ENCODE measurements at regions not wholly inside any gene's neighbourhood (a gene's known extent, or its start where the extent isn't known, plus 50 kb on each side); places are given as distances from the start of the nearest gene placed in this dataset.

DNA sequence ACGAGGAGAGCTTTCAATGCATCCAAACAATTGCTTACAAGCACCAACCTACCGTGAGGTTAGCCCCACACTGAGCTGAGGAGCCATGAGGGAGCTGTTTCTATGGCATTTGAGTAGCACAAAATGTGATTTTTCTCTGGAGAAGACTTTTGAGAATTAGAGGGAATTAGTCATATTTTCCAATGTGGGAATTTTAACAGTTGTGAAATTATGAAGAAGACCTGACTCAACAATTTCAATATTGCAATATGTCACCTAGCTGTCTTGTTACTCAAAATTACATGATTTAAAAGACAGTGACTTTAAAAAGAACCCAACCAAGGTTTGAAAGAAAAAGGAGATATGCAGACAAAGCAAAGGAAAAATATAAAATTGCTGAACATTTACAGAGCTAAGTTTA lies 62.6 kb upstream of the LY86 start:
- DNase-seq (ENCODE audit: extremely low spot score) = no peak
- POLR2A ChIA-PET = no interaction called here
- TF ChIP-seq ZNF384 (IDR thresholded peaks at IDR 0.05) (no peak), BHLHE40 (IDR thresholded peaks at IDR 0.05; ENCODE audit: borderline replicate concordance) (no peak), ARNT (IDR thresholded peaks at IDR 0.05) (no peak)
- CTCF ChIA-PET = no interaction called here

GRCh38 chr6:6529275-6529674 lies 59.2 kb upstream of the LY86 start:
- DNase-seq (ENCODE audit: extremely low spot score) = no peak
- ChIA-PET CTCF (no interaction called here), POLR2A (no interaction called here)
- TF ChIP-seq PKNOX1 (IDR thresholded peaks at IDR 0.05) (no peak), CTBP1 (IDR thresholded peaks at IDR 0.05; ENCODE audit: borderline replicate concordance) (no peak), FOXA1 (IDR thresholded peaks at IDR 0.05) (no peak), HDGF (IDR thresholded peaks at IDR 0.05; ENCODE audit: borderline replicate concordance) (no peak), ARNT (IDR thresholded peaks at IDR 0.05) (no peak), NFRKB (IDR thresholded peaks at IDR 0.05) (no peak), SP1 (IDR thresholded peaks at IDR 0.05) (no peak), SUZ12 (IDR thresholded peaks at IDR 0.05) (no peak), ELF4 (IDR thresholded peaks at IDR 0.05) (no peak), ZNF384 (IDR thresholded peaks at IDR 0.05) (no peak), TARDBP (IDR thresholded peaks at IDR 0.05) (no peak), FOXM1 (IDR thresholded peaks at IDR 0.05; ENCODE audit: borderline replicate concordance) (no peak), L3MBTL2 (conservative IDR thresholded peaks at IDR 0.05) (no peak)

DNA sequence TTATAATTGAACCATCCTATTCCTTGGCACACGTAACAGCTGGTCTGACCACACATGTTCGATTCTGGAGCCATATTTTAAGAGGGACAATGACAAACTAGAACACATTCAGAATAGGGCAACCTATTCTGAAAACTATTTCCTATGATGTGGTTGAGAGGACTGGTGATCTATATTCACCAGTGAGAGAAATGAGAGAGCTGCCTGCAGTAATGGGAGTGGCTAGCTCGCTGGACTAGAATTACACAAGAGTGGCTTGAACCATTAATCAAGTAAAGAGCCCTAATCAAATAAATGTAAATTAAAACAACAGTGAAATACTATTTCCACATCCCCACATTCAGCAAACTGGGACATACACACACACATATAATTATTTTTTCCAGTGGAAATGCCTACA lies 55.3 kb upstream of the LY86 start:
- no peak for DNase-seq (ENCODE audit: extremely low spot score)
- ChIA-PET CTCF (no interaction called here), POLR2A (no interaction called here)
- TF ChIP-seq SP1 (IDR thresholded peaks at IDR 0.05) (no peak), FOXK2 (IDR thresholded peaks at IDR 0.05) (no peak), HDGF (IDR thresholded peaks at IDR 0.05; ENCODE audit: borderline replicate concordance) (no peak), CTBP1 (IDR thresholded peaks at IDR 0.05; ENCODE audit: borderline replicate concordance) (no peak), LEF1 (IDR thresholded peaks at IDR 0.05; ENCODE audit: borderline replicate concordance) (no peak), L3MBTL2 (conservative IDR thresholded peaks at IDR 0.05) (no peak), ARNT (IDR thresholded peaks at IDR 0.05) (no peak), SUZ12 (IDR thresholded peaks at IDR 0.05) (no peak), PKNOX1 (IDR thresholded peaks at IDR 0.05) (no peak), NFRKB (IDR thresholded peaks at IDR 0.05) (no peak), TARDBP (IDR thresholded peaks at IDR 0.05) (no peak), BHLHE40 (IDR thresholded peaks at IDR 0.05; ENCODE audit: borderline replicate concordance) (no peak)

GRCh38 chr6:6534399-6534798 lies 54.1 kb upstream of the LY86 start:
- TF ChIP-seq LEF1 (IDR thresholded peaks at IDR 0.05; ENCODE audit: borderline replicate concordance) (no peak), ARNT (IDR thresholded peaks at IDR 0.05) (no peak)
- ChIA-PET POLR2A (no interaction called here), CTCF (interaction anchor here (1.5 kb wide), 1 partner anchor 13 kb away, joined by 7 read pairs; no protein-coding TSS in a partner anchor)
- DNase-seq (ENCODE audit: extremely low spot score) = no peak

GRCh38 chr6:6537488-6538260 lies 50.8 kb upstream of the LY86 start:
- no peak for TF ChIP-seq ARNT (IDR thresholded peaks at IDR 0.05)
- TF ChIP-seq CTBP1 (IDR thresholded peaks at IDR 0.05; ENCODE audit: borderline replicate concordance) = no peak
- no peak for TF ChIP-seq BHLHE40 (IDR thresholded peaks at IDR 0.05; ENCODE audit: borderline replicate concordance)
- TF ChIP-seq TARDBP (IDR thresholded peaks at IDR 0.05) = no peak
- TF ChIP-seq PKNOX1 (IDR thresholded peaks at IDR 0.05) = no peak
- TF ChIP-seq ZNF384 (IDR thresholded peaks at IDR 0.05) = no peak
- TF ChIP-seq SP1 (IDR thresholded peaks at IDR 0.05) = no peak
- no peak for TF ChIP-seq NFRKB (IDR thresholded peaks at IDR 0.05)
- no peak for TF ChIP-seq L3MBTL2 (conservative IDR thresholded peaks at IDR 0.05)
- no peak for TF ChIP-seq ELF4 (IDR thresholded peaks at IDR 0.05)
- no peak for TF ChIP-seq LEF1 (IDR thresholded peaks at IDR 0.05; ENCODE audit: borderline replicate concordance)
- no peak for TF ChIP-seq FOXM1 (IDR thresholded peaks at IDR 0.05; ENCODE audit: borderline replicate concordance)
- TF ChIP-seq HDGF (IDR thresholded peaks at IDR 0.05; ENCODE audit: borderline replicate concordance) = no peak
- no peak for TF ChIP-seq FOXA1 (IDR thresholded peaks at IDR 0.05)
- TF ChIP-seq FOXK2 (IDR thresholded peaks at IDR 0.05) = no peak
- no peak for TF ChIP-seq SUZ12 (IDR thresholded peaks at IDR 0.05)
- ChIA-PET POLR2A (no interaction called here), CTCF (no interaction called here)
- no peak for DNase-seq (ENCODE audit: extremely low spot score)

DNA sequence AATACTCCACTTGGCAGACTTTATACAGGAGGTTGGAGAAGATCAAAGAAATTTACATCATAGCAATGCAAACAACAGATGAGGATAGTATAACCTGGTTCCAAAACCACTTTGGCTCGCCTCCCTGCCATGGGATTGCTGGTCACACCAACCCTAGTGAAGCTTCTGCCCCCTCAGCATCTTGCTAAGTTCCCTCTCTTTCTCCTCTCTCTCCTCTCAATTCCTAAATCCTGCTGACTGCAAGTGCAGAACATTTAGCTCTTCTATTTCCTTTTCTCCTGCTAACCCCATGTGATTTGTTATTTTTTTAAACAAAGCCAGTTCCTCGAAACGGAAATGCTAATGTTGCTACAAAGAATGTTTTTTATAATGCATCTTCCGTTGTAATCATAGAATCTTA lies 50.3 kb upstream of the LY86 start:
- no peak for DNase-seq (ENCODE audit: extremely low spot score)
- no peak for TF ChIP-seq ARNT (IDR thresholded peaks at IDR 0.05)
- no peak for TF ChIP-seq ZNF384 (IDR thresholded peaks at IDR 0.05)
- no peak for TF ChIP-seq FOXK2 (IDR thresholded peaks at IDR 0.05)
- TF ChIP-seq L3MBTL2 (conservative IDR thresholded peaks at IDR 0.05) = no peak
- no peak for TF ChIP-seq TARDBP (IDR thresholded peaks at IDR 0.05)
- TF ChIP-seq SP1 (IDR thresholded peaks at IDR 0.05) = no peak
- TF ChIP-seq NFRKB (IDR thresholded peaks at IDR 0.05) = no peak
- no peak for TF ChIP-seq HDGF (IDR thresholded peaks at IDR 0.05; ENCODE audit: borderline replicate concordance)
- CTCF ChIA-PET = no interaction called here
- POLR2A ChIA-PET = no interaction called here
